CD4-positive, alpha-beta T cell (primary cell): ENCODE measurements at regions not wholly inside any gene's neighbourhood (a gene's known extent, or its start where the extent isn't known, plus 50 kb on each side); places are given as distances from the start of the nearest gene placed in this dataset.

Experiments
- ATAC-seq: fragments of 200-7000 bp; cut with Tn5 transposase; one replicate; pipeline ENCODE4 v1.10.0; 2022; ENCODE audit warnings: mild to moderate bottlenecking; ENCODE audit not compliant: poor library complexity
- CTCF ChIA-PET: fragments of 350-600 bp; sonication (Branson Sonifier 250); formaldehyde crosslinking; loops from one replicate; lab custom pipeline; 2021; ENCODE audit warnings: antibody characterized with exemption, inconsistent platforms; lab: Charles Lee
- POLR2A ChIA-PET: fragments of 350-600 bp; sonication (Branson Sonifier 250); formaldehyde crosslinking; loops from one replicate; lab custom pipeline; 2021; ENCODE audit warnings: antibody characterized with exemption, inconsistent platforms; lab: Charles Lee
- DNase-seq, 14 experiments: peaks; one replicate each; pipeline ENCODE4 v3.0.0-alpha.2; 2013 to 2020; ENCODE audit warnings: mixed read lengths in 2 of 14
- H3K27ac ChIP-seq, 2 donors: one replicate each; pipeline versions ENCODE4 v1.5.1 to v1.7.0; 2013; ENCODE audit warnings: low read length in 2 of 2, low read depth in 1 of 2, mild to moderate bottlenecking in 1 of 2
- H3K27me3 ChIP-seq, 2 experiments: 1 replicate in 1 of 2; 2 replicates in 1 of 2; pipeline versions ENCODE4 v1.6.1 to v1.7.0; 2013; ENCODE audit warnings: low read length in 2 of 2, control low read depth in 1 of 2, mild to moderate bottlenecking in 1 of 2, moderate library complexity in 1 of 2; ENCODE audit not compliant: insufficient read depth in 2 of 2, control insufficient read depth in 1 of 2
- H3K36me3 ChIP-seq: one replicate; pipeline ENCODE4 v1.6.1; 2013; ENCODE audit warnings: low read length, control low read depth; ENCODE audit not compliant: insufficient read depth
- H3K4me1 ChIP-seq: one replicate; pipeline ENCODE4 v1.6.1; 2013; ENCODE audit warnings: low read length, control low read depth; ENCODE audit not compliant: insufficient read depth
- H3K4me3 ChIP-seq: one replicate; pipeline ENCODE4 v1.5.1; 2013; ENCODE audit warnings: mild to moderate bottlenecking, low read length, moderate library complexity
- H3K9me3 ChIP-seq, 2 experiments: 1 replicate in 1 of 2; 2 replicates in 1 of 2; pipeline versions ENCODE4 v1.6.1 to v1.7.0; 2013; ENCODE audit warnings: low read length in 2 of 2, mild to moderate bottlenecking in 2 of 2, control low read depth in 1 of 2, moderate library complexity in 1 of 2; ENCODE audit not compliant: control insufficient read depth in 1 of 2, insufficient read depth in 1 of 2
- H3K27ac Mint-ChIP-seq: one replicate; pipeline ENCODE4 v1.8.0; 2020; ENCODE audit warnings: mixed read lengths
- H3K27me3 Mint-ChIP-seq: one replicate; pipeline ENCODE4 v1.8.0; 2021; ENCODE audit warnings: mixed read lengths
- H3K36me3 Mint-ChIP-seq: one replicate; pipeline ENCODE4 v1.8.0; 2021; ENCODE audit warnings: low read depth, mixed read lengths
- H3K4me1 Mint-ChIP-seq: one replicate; pipeline ENCODE4 v1.8.0; 2021; ENCODE audit warnings: low read depth, mixed read lengths
- H3K4me3 Mint-ChIP-seq: one replicate; pipeline ENCODE4 v1.8.0; 2020; ENCODE audit warnings: mild to moderate bottlenecking, mixed read lengths
- H3K9me3 Mint-ChIP-seq: one replicate; pipeline ENCODE4 v1.8.0; 2020; ENCODE audit warnings: mixed read lengths
- CTCF ChIP-seq: fragments of 200-600 bp; IDR thresholded peaks from one replicate; pipeline ENCODE4 v1.8.0; 2022; ENCODE audit warnings: antibody characterized with exemption, mild to moderate bottlenecking
- intact Hi-C, 2 experiments: fragments of 100-400 bp; cut with DNase I in 1 of 2; cut with micrococcal nuclease in 1 of 2; formaldehyde crosslinking; loops; one replicate each; pipeline versions ENCODE4 v1.15.1 to v1.9.0; 2023 to 2025; cut with DNase I, micrococcal nuclease

- no peak overlapping the region for H3K4me3 ChIP-seq
- no peak overlapping the region for H3K27ac ChIP-seq
- intact Hi-C loops = no loop called here
- TF ChIP-seq CTCF = no peak
- ChIA-PET CTCF (no interaction called here), POLR2A (no interaction called here)
- H3K9me3 Mint-ChIP-seq = peaks cover 2% of the 10 kb centered on the region
- no peaks in the 10 kb centered on the region for H3K36me3 Mint-ChIP-seq
- H3K36me3 ChIP-seq = no peaks in the 10 kb centered on the region
- ATAC-seq (no peak), DNase-seq (no peak)
- no peaks in the 10 kb centered on the region for H3K27me3 ChIP-seq
- H3K27me3 Mint-ChIP-seq = no peaks in the 10 kb centered on the region
- no peaks in the 10 kb centered on the region for H3K4me1 Mint-ChIP-seq
- H3K9me3 ChIP-seq = peaks cover 0 to 18% of the 10 kb centered on the region in 2 experiments
- H3K4me3 Mint-ChIP-seq = no peak overlapping the region
- no peak overlapping the region for H3K27ac Mint-ChIP-seq
- H3K4me1 ChIP-seq = no peaks in the 10 kb centered on the region
These were observed 1060.0 kb downstream of the TBC1D22A start for GRCh38 chr22:47822422-47822821.

- no peaks in the 10 kb centered on the region for H3K36me3 Mint-ChIP-seq
- no peak overlapping the region for H3K27ac Mint-ChIP-seq
- intact Hi-C loops = no loop called here
- Histone ChIP-seq H3K9me3 (peaks cover 0 to 18% of the 10 kb centered on the region in 2 experiments), H3K27ac (no peak overlapping the region), H3K4me3 (no peak overlapping the region), H3K36me3 (no peaks in the 10 kb centered on the region), H3K27me3 (no peaks in the 10 kb centered on the region), H3K4me1 (no peaks in the 10 kb centered on the region)
- DNase-seq (no peak), ATAC-seq (no peak)
- peaks cover 3% of the 10 kb centered on the region for H3K9me3 Mint-ChIP-seq
- H3K27me3 Mint-ChIP-seq = no peaks in the 10 kb centered on the region
- no peaks in the 10 kb centered on the region for H3K4me1 Mint-ChIP-seq
- CTCF ChIA-PET = no interaction called here
- POLR2A ChIA-PET = no interaction called here
- no peak for TF ChIP-seq CTCF
- H3K4me3 Mint-ChIP-seq = no peak overlapping the region
These were observed 1056.0 kb downstream of the TBC1D22A start for GRCh38 chr22:47818496-47818895.

DNA sequence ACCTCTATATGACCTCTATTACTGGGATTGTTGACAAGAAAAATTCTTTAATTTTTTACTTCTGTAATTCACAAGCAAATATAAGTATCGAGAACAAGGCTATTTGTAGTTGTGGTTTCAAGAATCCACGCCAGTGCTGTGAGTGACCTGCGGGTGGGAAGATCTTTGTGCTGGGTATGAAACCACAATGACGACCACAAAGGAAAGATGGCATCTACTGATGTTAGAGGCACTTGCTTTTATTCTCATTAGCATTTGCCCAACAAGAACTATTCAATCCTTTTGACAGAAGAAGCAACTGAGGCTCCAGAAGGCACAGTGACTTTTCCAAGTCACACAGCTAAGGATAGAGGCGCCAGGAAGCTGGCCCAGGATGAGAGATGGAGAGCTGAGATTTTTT is 1054.9 kb downstream of the TBC1D22A start:
- ChIA-PET POLR2A (no interaction called here), CTCF (no interaction called here)
- H3K9me3 ChIP-seq = peaks cover 0 to 18% of the 10 kb centered on the region in 2 experiments
- H3K4me1 ChIP-seq = no peaks in the 10 kb centered on the region
- Mint-ChIP-seq H3K27me3 (no peaks in the 10 kb centered on the region), H3K27ac (no peak overlapping the region), H3K9me3 (peaks cover 3% of the 10 kb centered on the region), H3K4me1 (no peaks in the 10 kb centered on the region), H3K4me3 (no peak overlapping the region), H3K36me3 (no peaks in the 10 kb centered on the region)
- DNase-seq = no peak
- no peak overlapping the region for H3K4me3 ChIP-seq
- no peak for TF ChIP-seq CTCF
- H3K36me3 ChIP-seq = no peaks in the 10 kb centered on the region
- no peak overlapping the region for H3K27ac ChIP-seq
- intact Hi-C loops = no loop called here
- ATAC-seq = no peak
- no peaks in the 10 kb centered on the region for H3K27me3 ChIP-seq
